Uterus (tissue), 3 donors: ENCODE measurements at regions not wholly inside any gene's neighbourhood (a gene's known extent, or its start where the extent isn't known, plus 50 kb on each side); places are given as distances from the start of the nearest gene placed in this dataset.

Source experiments
- DNase-seq, 2 donors: peaks; one replicate each; pipeline ENCODE4 v3.0.0-alpha.2; 2019 to 2020
- H3K27ac ChIP-seq, 2 donors: fragments of 200-600 bp; sonication (generic); 1 replicate in 1 of 2; 2 replicates in 1 of 2; pipeline ENCODE4 v1.5.1; 2016 to 2018
- H3K27me3 ChIP-seq, 2 donors: fragments of 200-600 bp; sonication (generic); one replicate each; pipeline ENCODE4 v1.5.1; 2018 to 2019; ENCODE audit warnings: control low read depth in 1 of 2
- H3K36me3 ChIP-seq, 2 donors: fragments of 200-600 bp; sonication (generic); one replicate each; pipeline ENCODE4 v1.5.1; 2019; ENCODE audit warnings: control low read depth in 1 of 2
- H3K4me1 ChIP-seq, 2 donors: fragments of 200-600 bp; sonication (generic); one replicate each; pipeline ENCODE4 v1.5.1; 2018 to 2019; ENCODE audit warnings: control low read depth in 1 of 2
- H3K4me3 ChIP-seq, 2 donors: fragments of 200-600 bp; sonication (generic); 1 replicate in 1 of 2; 2 replicates in 1 of 2; pipeline ENCODE4 v1.5.1; 2018 to 2019; ENCODE audit warnings: mild to moderate bottlenecking in 1 of 2
- H3K9me3 ChIP-seq, 2 donors: fragments of 200-600 bp; sonication (generic); one replicate each; pipeline ENCODE4 v1.5.1; 2019; ENCODE audit warnings: control low read depth in 1 of 2
- CTCF ChIP-seq, 4 experiments: fragments of 200-600 bp in 2 of 4; fragments of 450-650 bp in 2 of 4; sonication (generic) in 2 of 4; IDR thresholded peaks; one replicate each; pipeline ENCODE4 v1.5.1; 2016 to 2019; ENCODE audit warnings: antibody characterized with exemption in 4 of 4, mild to moderate bottlenecking in 2 of 4, moderate library complexity in 1 of 4
- POLR2A ChIP-seq, 2 donors: fragments of 450-650 bp; IDR thresholded peaks; one replicate each; pipeline ENCODE4 v1.6.1; 2016; ENCODE audit warnings: antibody characterized with exemption in 2 of 2, mild to moderate bottlenecking in 1 of 2, moderate library complexity in 1 of 2
- intact Hi-C: fragments of 100-400 bp; cut with DNase I; formaldehyde crosslinking; loops from one replicate; pipeline ENCODE4 v1.15.1; 2023; ENCODE audit warnings: low total_unique reads
- donor health status: DM: yes; HTN: yes; CAD: no.

GRCh38 chr2:45210462-45211195 lies 201.4 kb upstream of the SIX2 start:
- Histone ChIP-seq H3K27me3 (no peaks in the 10 kb centered on the region), H3K36me3 (no peaks in the 10 kb centered on the region), H3K4me3 (no peak overlapping the region), H3K4me1 (no peaks in the 10 kb centered on the region), H3K9me3 (no peaks in the 10 kb centered on the region), H3K27ac (no peak overlapping the region)
- no peak for TF ChIP-seq POLR2A (IDR thresholded peaks at IDR 0.05)
- no peak for TF ChIP-seq CTCF (IDR thresholded peaks at IDR 0.05)
- intact Hi-C loops, result no loop called here
- no peak for DNase-seq

GRCh38 chr2:45209875-45210274 lies 200.6 kb upstream of the SIX2 start:
- DNase-seq, result no peak
- intact Hi-C loops, result no loop called here
- Histone ChIP-seq H3K27me3 (no peaks in the 10 kb centered on the region), H3K36me3 (no peaks in the 10 kb centered on the region), H3K4me1 (no peaks in the 10 kb centered on the region), H3K9me3 (no peaks in the 10 kb centered on the region), H3K27ac (no peak overlapping the region), H3K4me3 (no peak overlapping the region)
- TF ChIP-seq POLR2A (IDR thresholded peaks at IDR 0.05) (no peak), CTCF (IDR thresholded peaks at IDR 0.05) (no peak)

GRCh38 chr2:45209302-45209701 lies 200.1 kb upstream of the SIX2 start:
- no peaks in the 10 kb centered on the region for H3K4me1 ChIP-seq
- no peak for DNase-seq
- TF ChIP-seq CTCF (IDR thresholded peaks at IDR 0.05) (no peak), POLR2A (IDR thresholded peaks at IDR 0.05) (no peak)
- H3K4me3 ChIP-seq, result no peak overlapping the region
- no peaks in the 10 kb centered on the region for H3K36me3 ChIP-seq
- no peaks in the 10 kb centered on the region for H3K9me3 ChIP-seq
- intact Hi-C loops, result no loop called here
- H3K27ac ChIP-seq, result no peak overlapping the region
- no peaks in the 10 kb centered on the region for H3K27me3 ChIP-seq

GRCh38 chr2:45207101-45207500 lies 197.8 kb upstream of the SIX2 start:
- no peak overlapping the region for H3K27ac ChIP-seq
- TF ChIP-seq POLR2A (IDR thresholded peaks at IDR 0.05) (no peak), CTCF (IDR thresholded peaks at IDR 0.05) (no peak)
- no peaks in the 10 kb centered on the region for H3K36me3 ChIP-seq
- intact Hi-C loops, result no loop called here
- no peaks in the 10 kb centered on the region for H3K27me3 ChIP-seq
- no peaks in the 10 kb centered on the region for H3K4me1 ChIP-seq
- no peaks in the 10 kb centered on the region for H3K9me3 ChIP-seq
- DNase-seq, result no peak
- no peak overlapping the region for H3K4me3 ChIP-seq

- Histone ChIP-seq H3K4me3 (no peak overlapping the region), H3K9me3 (no peaks in the 10 kb centered on the region), H3K4me1 (no peaks in the 10 kb centered on the region), H3K36me3 (no peaks in the 10 kb centered on the region), H3K27me3 (no peaks in the 10 kb centered on the region), H3K27ac (no peak overlapping the region)
- TF ChIP-seq POLR2A (IDR thresholded peaks at IDR 0.05) (no peak), CTCF (IDR thresholded peaks at IDR 0.05) (no peak)
- DNase-seq, result no peak
- intact Hi-C loops, result no loop called here
Observed at GRCh38 chr2:45205985-45206384, 196.7 kb upstream of the SIX2 start.
